NCI-H146 treated with DMSO at 0.1 percent for 48 hours (cell line): ENCODE measurements at regions not wholly inside any gene's neighbourhood (a gene's known extent, or its start where the extent isn't known, plus 50 kb on each side); places are given as distances from the start of the nearest gene placed in this dataset.
"Not testable (repeated sequence)": the region's sequence is repeated elsewhere in the genome, so short reads cannot be mapped to it uniquely, and the experiment has no call there.

Source experiments
- DNase-seq: peaks from one replicate; lab custom pipeline; 2025; ENCODE audit not compliant: unreplicated experiment; lab: John Stamatoyannopoulos, UW

- DNase-seq = no peak
Observed at GRCh38 chr5:62790348-62790747, 211.7 kb downstream of the LRRC70 start.

DNA sequence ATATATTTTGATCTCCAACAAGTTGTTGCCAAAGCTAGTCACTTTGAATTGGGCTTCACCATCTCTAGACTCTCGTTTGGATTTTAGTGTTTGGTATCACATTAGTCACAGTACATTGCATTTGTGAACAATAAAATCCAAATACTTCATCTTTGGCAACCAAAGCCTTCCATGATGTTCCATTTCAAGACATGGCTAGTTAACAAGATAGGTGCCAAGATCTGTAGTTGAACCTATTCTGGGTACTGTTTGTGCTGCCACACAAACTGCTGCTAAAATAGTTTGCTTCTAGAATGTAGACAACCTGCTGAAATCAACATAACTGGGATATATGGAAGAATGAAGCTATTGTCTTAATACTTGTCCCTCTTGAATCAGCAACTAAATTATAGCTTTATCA is 207.5 kb downstream of the LRRC70 start:
- no peak for DNase-seq

- DNase-seq = no peak
Observed at GRCh38 chr5:62785588-62785987, 207.0 kb downstream of the LRRC70 start.

- DNase-seq = no peak
Observed at GRCh38 chr5:62783374-62784057, 204.9 kb downstream of the LRRC70 start.

DNA sequence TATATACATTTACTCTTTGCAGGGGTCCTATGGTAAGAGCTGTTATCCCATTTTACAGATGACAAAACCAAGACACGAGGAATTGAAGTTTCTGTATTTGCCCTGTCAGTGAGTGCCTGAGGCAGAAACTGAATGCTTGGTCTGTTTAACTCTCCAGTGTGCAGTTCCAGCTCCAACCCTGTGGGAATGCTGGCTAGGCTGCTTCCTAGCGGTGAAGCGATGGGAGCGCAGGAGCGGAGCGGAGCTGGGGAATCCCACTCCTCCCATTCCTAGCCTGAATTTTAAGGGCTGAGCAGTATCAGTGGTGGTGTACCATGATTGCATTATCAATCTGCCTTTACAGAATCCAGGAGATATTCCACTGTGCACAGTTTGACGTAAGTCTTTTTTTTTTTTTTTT is 202.3 kb downstream of the LRRC70 start:
- DNase-seq = no peak

- no peak for DNase-seq
Observed at GRCh38 chr5:62780230-62780629, 201.6 kb downstream of the LRRC70 start.

DNA sequence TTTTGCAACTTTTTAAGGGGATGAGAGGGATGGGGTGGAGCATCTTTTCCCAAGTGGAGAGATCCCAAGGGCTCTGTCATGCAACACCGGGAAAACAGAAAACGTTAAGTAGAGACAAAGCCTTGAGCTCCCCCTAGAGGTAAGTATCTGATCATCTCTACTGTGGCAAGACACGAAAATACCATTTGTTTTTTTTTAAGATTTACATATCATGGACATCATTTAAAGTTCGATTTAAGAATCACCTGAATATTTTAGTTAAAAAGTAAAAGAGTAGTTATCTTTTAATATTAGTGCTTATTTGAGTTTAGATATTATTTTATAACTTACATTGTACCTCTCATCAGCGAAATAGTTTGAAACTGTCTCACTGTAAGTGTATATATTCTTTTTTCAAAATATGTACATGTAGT is 200.4 kb downstream of the LRRC70 start:
- peak; percentile 52 for DNase-seq

DNA sequence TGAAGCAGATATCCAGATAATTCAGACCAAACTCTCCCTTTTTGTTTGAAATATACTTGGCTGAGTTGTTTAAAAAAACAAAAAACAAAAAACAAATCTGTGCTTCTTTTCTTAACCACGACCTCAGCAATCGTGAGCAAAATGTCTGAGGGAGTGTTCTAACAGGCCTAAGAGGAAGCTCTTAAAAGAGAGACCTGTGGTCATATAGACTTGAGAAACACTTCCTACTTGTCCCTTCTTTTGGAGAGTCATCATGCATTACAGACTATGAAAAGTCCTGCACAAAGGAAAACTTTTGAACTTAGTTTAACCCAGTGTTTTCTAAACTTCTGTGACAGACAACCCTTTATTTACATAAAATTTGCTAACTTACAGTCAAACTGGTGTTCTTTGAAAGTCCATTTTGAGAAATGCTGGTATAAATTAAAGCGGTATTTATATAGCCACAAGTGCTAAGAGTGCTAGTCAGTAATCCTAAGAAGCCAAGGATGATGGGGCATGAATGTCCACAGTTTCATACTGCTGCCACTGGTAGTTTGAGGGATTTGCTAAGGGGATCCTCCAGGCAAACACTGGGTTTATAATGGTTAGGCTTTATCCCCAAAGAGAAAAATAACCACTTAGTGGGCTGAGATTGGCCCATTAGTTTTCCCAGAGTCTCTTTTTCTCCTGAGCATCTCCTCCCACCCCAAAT is 199.8 kb downstream of the LRRC70 start:
- no peak for DNase-seq

DNA sequence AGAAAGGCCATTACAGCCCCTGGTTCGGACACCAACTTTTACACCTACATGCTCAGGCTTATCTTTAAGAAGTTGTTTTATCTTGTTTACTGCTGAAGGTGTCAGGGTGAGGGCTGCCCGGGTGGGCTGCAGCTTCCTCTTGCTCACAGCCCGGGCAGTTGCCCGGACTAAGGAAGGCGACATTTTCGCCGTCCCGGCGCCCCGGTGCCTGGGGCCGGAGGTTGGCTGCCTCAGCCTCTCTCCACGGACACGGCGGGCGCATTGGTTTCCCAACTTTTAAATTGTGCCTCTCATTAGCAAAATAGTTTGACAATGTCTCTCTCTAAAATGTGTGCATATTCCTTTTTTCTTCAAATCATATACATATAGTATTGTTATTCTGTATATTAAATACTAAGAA is 198.5 kb downstream of the LRRC70 start:
- not testable (repeated sequence) for DNase-seq

DNA sequence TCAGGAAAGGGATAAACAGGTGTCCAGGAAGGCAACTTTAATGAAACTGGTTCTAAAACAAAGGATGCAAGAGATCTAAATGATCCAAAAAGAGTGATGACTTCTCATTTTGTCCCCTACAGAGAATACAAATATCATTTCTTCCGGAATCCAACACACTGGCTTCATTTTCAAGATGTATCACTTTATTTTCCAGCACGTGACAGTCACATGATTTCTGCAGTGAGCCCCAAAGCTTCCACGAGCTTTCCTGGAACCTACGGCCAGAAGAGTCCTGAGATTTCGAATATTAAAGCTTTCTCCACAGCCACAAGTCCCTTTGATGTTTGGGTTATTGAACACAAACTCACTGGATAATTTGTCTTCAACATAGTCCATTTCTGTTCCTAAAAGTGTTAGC is 198.0 kb downstream of the LRRC70 start:
- not testable (repeated sequence) for DNase-seq

- DNase-seq = no peak
Observed at GRCh38 chr5:62773460-62773859, 194.8 kb downstream of the LRRC70 start.

- no peak for DNase-seq
Observed at GRCh38 chr5:62771341-62771740, 192.7 kb downstream of the LRRC70 start.

- no peak for DNase-seq
Observed at GRCh38 chr5:62767650-62768049, 189.0 kb downstream of the LRRC70 start.

GRCh38 chr5:62767077-62767476 is 188.5 kb downstream of the LRRC70 start:
- DNase-seq = no peak

DNA sequence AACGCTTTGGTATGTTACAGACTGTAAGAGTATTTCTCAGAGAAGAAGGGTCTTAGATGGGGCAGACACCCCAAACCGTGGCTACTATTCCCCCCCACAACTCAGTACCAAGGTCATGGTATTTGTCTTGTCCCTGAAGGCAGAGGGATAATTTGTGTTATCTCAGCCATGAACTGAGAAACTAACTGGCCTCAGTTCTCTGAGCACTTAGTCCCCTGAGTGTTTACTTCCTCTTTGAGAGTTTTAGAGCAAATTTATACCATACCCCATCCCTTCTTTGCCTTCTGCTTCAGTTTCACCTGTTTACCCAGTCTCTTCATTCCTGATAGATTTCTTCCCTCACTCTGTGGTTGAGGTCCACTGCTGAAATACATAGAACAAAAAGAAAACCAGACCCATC is 183.9 kb downstream of the LRRC70 start:
- no peak for DNase-seq

GRCh38 chr5:62757686-62758085 is 179.1 kb downstream of the LRRC70 start:
- not testable (repeated sequence) for DNase-seq

- not testable (repeated sequence) for DNase-seq
Observed at GRCh38 chr5:62752998-62753367, 174.4 kb downstream of the LRRC70 start.

DNA sequence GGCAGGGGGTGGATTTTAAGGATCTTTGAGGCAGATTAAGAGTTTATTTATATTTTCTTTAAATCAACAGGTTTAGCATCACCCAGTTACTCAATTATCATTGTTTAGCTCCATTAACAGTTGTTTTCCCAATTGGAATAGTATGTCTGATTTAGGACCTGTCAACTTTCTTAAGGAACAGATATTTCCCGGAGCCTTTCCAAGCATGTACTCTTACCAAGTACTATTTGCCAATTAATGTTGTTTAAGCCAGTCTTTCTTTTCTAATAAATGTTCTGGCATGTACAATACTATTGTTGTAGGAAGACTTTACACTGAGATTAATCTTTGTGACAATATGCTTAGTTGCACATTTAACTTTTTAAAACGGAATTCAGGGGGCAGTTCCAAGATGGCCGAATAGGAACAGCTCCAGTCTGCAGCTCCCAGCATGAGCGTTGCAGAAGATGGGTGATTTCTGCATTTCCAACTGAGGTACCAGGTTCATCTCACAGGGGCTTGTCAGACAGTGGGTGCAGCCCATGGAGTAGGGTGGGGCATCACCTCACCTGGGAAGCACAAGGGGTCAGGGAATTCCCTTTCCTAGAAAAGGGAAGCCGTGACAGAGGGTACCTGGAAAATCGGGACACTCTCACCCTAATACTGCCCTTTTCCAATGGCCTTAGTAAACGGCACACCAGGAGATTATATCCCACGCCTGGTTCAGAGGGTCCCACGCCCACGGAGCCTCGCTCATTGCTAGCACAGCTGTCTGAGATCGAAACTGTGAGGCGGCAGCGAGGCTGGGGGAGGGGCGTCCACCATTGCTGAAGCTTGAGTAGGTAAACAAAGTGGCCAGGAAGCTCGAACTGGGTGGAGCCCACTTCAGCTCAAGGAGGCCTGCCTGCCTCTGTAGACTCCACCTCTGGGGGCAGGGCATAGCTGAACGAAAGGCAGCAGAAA is 173.7 kb downstream of the LRRC70 start:
- not testable (repeated sequence) for DNase-seq

- no peak for DNase-seq
Observed at GRCh38 chr5:62742207-62742606, 163.6 kb downstream of the LRRC70 start.

DNA sequence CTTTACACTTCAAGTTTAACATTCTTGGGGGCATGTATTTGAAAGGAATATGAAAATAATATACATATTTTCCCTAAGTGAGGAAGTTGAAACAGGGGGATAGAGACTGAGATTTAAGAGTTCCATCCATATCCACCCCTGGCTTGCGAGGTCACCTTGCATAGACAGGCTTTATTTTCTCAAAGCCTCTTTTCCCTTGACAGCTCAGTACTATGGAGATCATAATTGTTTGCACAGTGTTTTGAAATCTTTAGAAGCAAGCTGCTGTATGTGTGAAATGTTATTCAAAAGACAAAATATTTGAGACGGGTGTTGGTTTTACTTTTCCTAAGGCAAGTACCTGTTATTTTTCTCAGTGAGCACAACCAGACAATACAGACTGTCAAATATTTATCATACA is 163.1 kb downstream of the LRRC70 start:
- DNase-seq = no peak

GRCh38 chr5:62737766-62738165 is 159.1 kb downstream of the LRRC70 start:
- DNase-seq = no peak

DNA sequence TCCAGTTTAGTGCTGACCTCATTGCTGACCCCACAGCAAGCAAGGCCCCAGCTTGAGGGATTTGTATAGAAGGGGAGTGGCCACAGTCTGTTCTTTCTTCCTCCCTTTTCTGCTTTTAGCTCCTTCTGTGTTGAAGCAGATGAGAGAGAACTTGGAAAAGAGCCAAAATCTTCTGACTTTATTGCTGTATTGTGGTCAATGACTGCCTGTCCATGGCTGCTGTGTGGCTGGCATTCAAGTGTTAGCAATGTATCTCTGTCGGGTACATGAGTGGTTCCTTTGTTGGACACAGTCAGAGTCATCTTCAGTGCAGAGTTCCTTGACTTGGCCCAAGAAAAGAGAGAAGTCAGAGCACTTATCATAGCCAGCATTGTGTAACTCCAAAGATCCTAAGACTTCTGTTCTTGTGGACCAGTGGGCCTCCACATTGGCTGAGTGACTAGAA is 154.1 kb downstream of the LRRC70 start:
- DNase-seq = no peak
